ENCODE measurements at regions not wholly inside any gene's neighbourhood (a gene's known extent, or its start where the extent isn't known, plus 50 kb on each side); places are given as distances from the start of the nearest gene placed in this dataset.

DNA sequence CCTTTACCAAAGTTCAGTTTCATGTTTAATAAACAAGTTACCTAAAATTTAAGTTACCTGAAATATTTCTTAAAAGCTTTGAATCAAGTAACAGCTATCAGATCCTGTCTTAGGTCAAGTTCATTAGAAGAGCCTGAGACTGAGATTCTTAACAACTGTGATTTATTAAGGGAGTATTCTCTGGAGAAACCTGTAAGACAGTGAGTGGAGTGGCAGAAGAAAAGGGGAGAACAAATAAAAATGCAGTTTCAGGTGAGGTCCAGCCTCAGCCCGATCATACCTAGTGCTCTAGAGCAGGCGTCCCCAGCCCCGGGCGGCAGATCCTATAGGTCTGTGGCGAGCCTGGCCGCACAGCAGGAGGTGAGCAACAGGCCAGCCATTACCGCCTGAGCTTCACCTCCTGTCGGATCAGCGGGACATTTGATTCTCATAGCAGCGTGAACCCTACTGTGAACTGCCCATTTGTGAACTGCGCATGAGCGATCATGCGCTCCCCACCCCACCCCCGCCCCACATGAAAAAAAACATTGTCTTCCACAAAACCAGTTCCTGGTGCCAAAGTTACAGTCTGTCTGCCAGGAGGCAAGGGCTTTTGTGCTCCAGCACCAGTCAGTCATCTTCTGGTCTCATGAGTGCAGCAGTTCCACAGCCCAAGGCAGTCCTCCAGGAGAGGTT, 59.2 kb upstream of the ADGRB3 start:
- Histone ChIP-seq H3K9me3 (ENCODE audit: control insufficient read depth, low read length) (peaks cover 4% of the 10 kb centered on the region), H3K36me3 (ENCODE audit: control insufficient read depth, insufficient read depth, low read length) (no peaks in the 10 kb centered on the region), H3K4me1 (ENCODE audit: control insufficient read depth, insufficient read depth, low read length, poor library complexity, severe bottlenecking) (no peaks in the 10 kb centered on the region), H3K27ac (ENCODE audit: low read depth, low read length, severe bottlenecking) (no peak overlapping the region), H3K4me3 (ENCODE audit: extremely low read depth, insufficient read depth, low read length, poor library complexity, severe bottlenecking) (no peak overlapping the region)
- WGBS, 2 experiments (ENCODE audit: insufficient coverage in 2 of 2): 25 to 27% methylated on average over 13 to 14 of the region's 14 CpGs

DNA sequence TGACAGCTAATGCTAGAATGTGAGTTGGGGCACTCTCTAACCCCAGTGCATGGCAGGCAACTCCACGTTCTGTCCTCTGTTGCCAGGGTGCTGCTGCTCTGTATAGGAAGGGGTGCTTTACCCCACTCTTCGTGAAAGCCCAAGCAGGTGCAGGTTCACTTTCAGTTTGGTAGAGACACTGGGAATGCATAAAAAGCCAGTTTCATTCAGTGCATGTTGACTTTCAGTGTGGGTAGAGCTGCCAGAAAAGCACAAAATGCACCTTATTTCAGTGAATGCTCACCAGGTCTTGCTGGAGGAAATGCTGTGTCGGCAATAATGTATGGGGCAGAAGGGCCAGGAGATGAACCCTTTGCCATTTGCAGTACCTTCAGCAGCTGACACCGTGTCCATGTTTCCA, 62.1 kb upstream of the ADGRB3 start:
- Histone ChIP-seq H3K27ac (ENCODE audit: low read depth, low read length, severe bottlenecking) (no peak overlapping the region), H3K4me3 (ENCODE audit: extremely low read depth, insufficient read depth, low read length, poor library complexity, severe bottlenecking) (no peak overlapping the region), H3K9me3 (ENCODE audit: control insufficient read depth, low read length) (peaks cover 4% of the 10 kb centered on the region), H3K4me1 (ENCODE audit: control insufficient read depth, insufficient read depth, low read length, poor library complexity, severe bottlenecking) (no peaks in the 10 kb centered on the region), H3K36me3 (ENCODE audit: control insufficient read depth, insufficient read depth, low read length) (no peaks in the 10 kb centered on the region)
- 80 to 82% methylated on average over 3 to 4 of the region's 4 CpGs for WGBS, 2 experiments (ENCODE audit: insufficient coverage in 2 of 2)

DNA sequence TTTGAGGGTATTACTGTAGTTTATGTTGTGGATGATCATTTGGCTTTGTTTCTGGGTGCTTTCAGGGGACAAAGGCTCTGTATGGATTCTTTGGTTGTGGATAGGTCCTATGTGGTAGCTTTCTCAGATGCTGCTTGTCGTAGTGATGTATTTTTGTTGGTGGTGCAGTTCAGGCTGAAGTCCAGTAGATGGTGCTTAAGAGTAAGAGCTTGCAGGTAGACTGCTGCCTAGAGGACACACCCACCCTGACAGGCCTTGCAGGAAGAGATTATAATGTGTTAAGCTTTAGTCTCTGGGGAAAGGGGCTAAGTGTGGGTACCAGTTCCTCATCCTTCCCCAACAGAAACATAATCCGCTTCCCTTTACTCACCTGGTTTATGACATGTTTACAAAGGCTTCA, 62.6 kb upstream of the ADGRB3 start:
- no peaks in the 10 kb centered on the region for H3K4me1 ChIP-seq (ENCODE audit: control insufficient read depth, insufficient read depth, low read length, poor library complexity, severe bottlenecking)
- peaks cover 4% of the 10 kb centered on the region for H3K9me3 ChIP-seq (ENCODE audit: control insufficient read depth, low read length)
- WGBS, 2 experiments (ENCODE audit: insufficient coverage in 2 of 2): 56 to 60% methylated on average over 1 to 2 of the region's 2 CpGs
- no peak overlapping the region for H3K4me3 ChIP-seq (ENCODE audit: extremely low read depth, insufficient read depth, low read length, poor library complexity, severe bottlenecking)
- H3K36me3 ChIP-seq (ENCODE audit: control insufficient read depth, insufficient read depth, low read length): no peaks in the 10 kb centered on the region
- H3K27ac ChIP-seq (ENCODE audit: low read depth, low read length, severe bottlenecking): no peak overlapping the region

DNA sequence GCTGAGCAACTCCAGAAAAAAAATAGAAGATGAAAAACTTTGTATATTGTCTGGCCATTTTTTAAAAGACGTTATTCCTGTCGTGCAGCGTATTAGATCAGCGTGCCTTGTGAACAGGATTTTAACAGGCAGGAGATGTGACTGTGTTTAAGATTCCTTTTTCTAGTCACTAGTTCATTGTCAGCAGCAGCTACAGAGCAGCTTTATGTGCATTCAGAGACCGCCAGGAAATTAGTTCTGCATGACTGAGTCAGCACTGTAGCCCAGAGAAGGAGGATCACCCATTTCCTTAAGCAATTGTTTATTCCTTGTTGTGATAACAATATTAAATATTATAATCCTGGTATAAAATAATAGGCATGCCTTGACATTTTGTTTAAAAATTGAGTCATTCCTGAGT, 75.4 kb upstream of the ADGRB3 start:
- WGBS, 2 experiments (ENCODE audit: insufficient coverage in 2 of 2): 28 to 51% methylated on average over 4 to 5 of the region's 5 CpGs
- Histone ChIP-seq H3K9me3 (ENCODE audit: control insufficient read depth, low read length) (no peaks in the 10 kb centered on the region), H3K27ac (ENCODE audit: low read depth, low read length, severe bottlenecking) (peak overlapping the region; percentile 30), H3K4me1 (ENCODE audit: control insufficient read depth, insufficient read depth, low read length, poor library complexity, severe bottlenecking) (no peaks in the 10 kb centered on the region), H3K36me3 (ENCODE audit: control insufficient read depth, insufficient read depth, low read length) (no peaks in the 10 kb centered on the region), H3K4me3 (ENCODE audit: extremely low read depth, insufficient read depth, low read length, poor library complexity, severe bottlenecking) (no peak overlapping the region)

DNA sequence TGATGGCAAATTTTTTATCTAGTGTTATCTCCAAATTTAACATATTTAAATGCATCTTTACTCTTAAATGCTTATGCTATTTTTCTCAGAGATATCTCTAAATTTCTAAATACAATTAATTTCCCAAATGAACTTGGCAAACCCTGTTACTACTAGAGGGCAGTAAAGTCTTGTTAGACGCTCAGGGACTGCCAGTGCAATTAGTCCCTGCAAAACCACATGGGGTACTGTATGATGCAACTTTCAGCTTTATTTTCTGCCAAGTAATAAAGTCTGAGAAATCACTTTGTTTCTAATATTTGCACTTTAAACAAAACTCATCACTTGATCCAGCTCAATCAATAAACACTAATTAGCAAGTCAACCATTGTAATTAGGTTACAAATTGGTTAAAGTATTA, 76.0 kb upstream of the ADGRB3 start:
- Histone ChIP-seq H3K4me1 (ENCODE audit: control insufficient read depth, insufficient read depth, low read length, poor library complexity, severe bottlenecking) (no peaks in the 10 kb centered on the region), H3K27ac (ENCODE audit: low read depth, low read length, severe bottlenecking) (no peak overlapping the region), H3K9me3 (ENCODE audit: control insufficient read depth, low read length) (no peaks in the 10 kb centered on the region), H3K36me3 (ENCODE audit: control insufficient read depth, insufficient read depth, low read length) (no peaks in the 10 kb centered on the region), H3K4me3 (ENCODE audit: extremely low read depth, insufficient read depth, low read length, poor library complexity, severe bottlenecking) (no peak overlapping the region)
- 40 to 57% methylated on average over 1 of the region's 1 CpG for WGBS, 2 experiments (ENCODE audit: insufficient coverage in 2 of 2)

DNA sequence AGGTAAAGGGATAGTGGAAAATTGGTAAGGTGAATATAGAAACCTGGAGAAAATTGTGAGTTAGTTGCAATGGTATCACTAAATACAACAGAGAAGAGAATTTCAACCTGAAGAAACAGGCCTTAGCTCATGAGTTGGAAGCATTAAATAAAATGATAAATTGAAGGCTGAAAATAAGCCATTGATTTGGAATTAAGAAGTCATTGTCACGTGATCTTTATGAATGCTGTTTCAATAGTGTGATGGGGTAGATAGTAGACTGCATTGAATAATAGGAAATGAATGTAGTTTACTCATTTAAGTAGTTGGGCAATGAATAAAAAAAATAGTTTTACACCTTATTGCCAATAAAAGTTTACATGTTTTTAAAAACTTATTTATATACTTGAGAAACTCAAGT, 88.5 kb upstream of the ADGRB3 start:
- 71 to 78% methylated on average over 1 of the region's 1 CpG for WGBS, 2 experiments (ENCODE audit: insufficient coverage in 2 of 2)
- Histone ChIP-seq H3K27ac (ENCODE audit: low read depth, low read length, severe bottlenecking) (no peak overlapping the region), H3K9me3 (ENCODE audit: control insufficient read depth, low read length) (no peaks in the 10 kb centered on the region), H3K4me3 (ENCODE audit: extremely low read depth, insufficient read depth, low read length, poor library complexity, severe bottlenecking) (no peak overlapping the region), H3K4me1 (ENCODE audit: control insufficient read depth, insufficient read depth, low read length, poor library complexity, severe bottlenecking) (no peaks in the 10 kb centered on the region), H3K36me3 (ENCODE audit: control insufficient read depth, insufficient read depth, low read length) (no peaks in the 10 kb centered on the region)

DNA sequence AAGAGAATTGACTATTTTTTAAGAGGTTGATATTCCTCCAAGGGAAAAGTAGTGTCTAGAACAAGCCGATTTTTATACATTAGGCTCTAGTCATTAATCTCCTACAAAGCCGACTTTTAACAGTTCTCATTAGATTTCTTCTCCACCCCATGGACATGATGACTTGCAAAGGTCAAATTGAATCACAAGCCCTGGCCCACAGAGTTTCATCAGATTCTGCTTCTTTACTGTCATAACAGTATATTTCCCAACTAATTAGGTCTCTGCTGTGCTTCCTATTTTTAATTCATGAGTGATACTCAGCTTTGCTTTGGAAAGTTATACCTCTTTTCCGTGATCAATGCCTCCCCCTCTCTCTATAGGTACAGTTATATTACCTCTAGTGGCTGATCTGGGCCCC, 90.6 kb upstream of the ADGRB3 start:
- 64 to 70% methylated on average over 2 of the region's 3 CpGs for WGBS, 2 experiments (ENCODE audit: insufficient coverage in 2 of 2)
- no peak overlapping the region for H3K4me3 ChIP-seq (ENCODE audit: extremely low read depth, insufficient read depth, low read length, poor library complexity, severe bottlenecking)
- no peaks in the 10 kb centered on the region for H3K4me1 ChIP-seq (ENCODE audit: control insufficient read depth, insufficient read depth, low read length, poor library complexity, severe bottlenecking)
- no peak overlapping the region for H3K27ac ChIP-seq (ENCODE audit: low read depth, low read length, severe bottlenecking)
- H3K36me3 ChIP-seq (ENCODE audit: control insufficient read depth, insufficient read depth, low read length): no peaks in the 10 kb centered on the region
- H3K9me3 ChIP-seq (ENCODE audit: control insufficient read depth, low read length): no peaks in the 10 kb centered on the region

DNA sequence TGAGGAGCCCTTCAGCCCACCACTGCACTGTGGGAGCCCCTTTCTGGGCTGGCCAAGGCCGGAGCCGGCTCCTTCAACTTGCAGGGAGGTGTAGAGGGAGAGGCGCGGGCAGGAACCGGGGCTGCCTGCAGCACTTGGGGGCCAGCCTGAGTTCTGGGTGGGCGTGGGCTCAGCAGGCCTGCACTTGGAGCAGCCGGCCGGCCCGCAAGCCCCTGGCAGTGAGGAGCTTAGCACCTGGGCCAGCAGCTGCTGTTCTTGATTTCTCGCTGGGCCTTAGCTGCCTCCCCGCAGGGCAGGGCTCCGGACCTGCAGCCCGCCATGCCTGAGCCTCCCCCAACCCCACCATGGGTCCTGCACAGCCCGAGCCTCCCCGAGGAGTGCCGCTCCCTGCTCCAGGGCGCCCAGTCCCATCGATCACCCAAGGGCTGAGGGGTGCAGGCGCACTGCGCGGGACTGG, 101.7 kb upstream of the ADGRB3 start:
- H3K9me3 ChIP-seq (ENCODE audit: control insufficient read depth, low read length): no peaks in the 10 kb centered on the region
- 90 to 96% methylated on average over 8 to 13 of the region's 21 CpGs for WGBS, 2 experiments (ENCODE audit: insufficient coverage in 2 of 2)
- H3K4me3 ChIP-seq (ENCODE audit: extremely low read depth, insufficient read depth, low read length, poor library complexity, severe bottlenecking): no peak overlapping the region
- no peak overlapping the region for H3K27ac ChIP-seq (ENCODE audit: low read depth, low read length, severe bottlenecking)
- H3K36me3 ChIP-seq (ENCODE audit: control insufficient read depth, insufficient read depth, low read length): no peaks in the 10 kb centered on the region
- H3K4me1 ChIP-seq (ENCODE audit: control insufficient read depth, insufficient read depth, low read length, poor library complexity, severe bottlenecking): no peaks in the 10 kb centered on the region

DNA sequence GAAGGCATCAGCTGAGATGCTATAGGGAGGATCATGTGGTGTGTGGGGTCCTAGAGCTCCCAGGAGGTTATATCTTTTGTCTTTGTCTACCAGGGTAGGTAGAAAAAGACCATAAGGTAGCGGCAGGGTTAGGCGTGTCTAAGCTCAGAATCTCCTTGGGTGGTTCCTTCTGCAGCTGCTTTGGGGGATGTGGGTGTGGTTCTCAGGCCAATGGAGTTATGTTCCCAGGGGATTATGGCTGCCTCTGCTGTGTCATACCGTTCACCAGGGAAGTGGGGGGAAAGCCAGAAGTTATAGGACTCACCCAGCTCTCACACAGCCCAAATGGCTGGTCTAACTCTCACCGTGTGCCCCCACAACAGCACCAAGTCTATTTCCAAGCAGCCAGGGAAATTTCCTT, 107.4 kb upstream of the ADGRB3 start:
- no peak overlapping the region for H3K4me3 ChIP-seq (ENCODE audit: extremely low read depth, insufficient read depth, low read length, poor library complexity, severe bottlenecking)
- H3K9me3 ChIP-seq (ENCODE audit: control insufficient read depth, low read length): no peaks in the 10 kb centered on the region
- WGBS, 2 experiments (ENCODE audit: insufficient coverage in 2 of 2): 92 to 100% methylated on average over 2 to 4 of the region's 4 CpGs
- H3K27ac ChIP-seq (ENCODE audit: low read depth, low read length, severe bottlenecking): no peak overlapping the region
- no peaks in the 10 kb centered on the region for H3K36me3 ChIP-seq (ENCODE audit: control insufficient read depth, insufficient read depth, low read length)
- H3K4me1 ChIP-seq (ENCODE audit: control insufficient read depth, insufficient read depth, low read length, poor library complexity, severe bottlenecking): no peaks in the 10 kb centered on the region

DNA sequence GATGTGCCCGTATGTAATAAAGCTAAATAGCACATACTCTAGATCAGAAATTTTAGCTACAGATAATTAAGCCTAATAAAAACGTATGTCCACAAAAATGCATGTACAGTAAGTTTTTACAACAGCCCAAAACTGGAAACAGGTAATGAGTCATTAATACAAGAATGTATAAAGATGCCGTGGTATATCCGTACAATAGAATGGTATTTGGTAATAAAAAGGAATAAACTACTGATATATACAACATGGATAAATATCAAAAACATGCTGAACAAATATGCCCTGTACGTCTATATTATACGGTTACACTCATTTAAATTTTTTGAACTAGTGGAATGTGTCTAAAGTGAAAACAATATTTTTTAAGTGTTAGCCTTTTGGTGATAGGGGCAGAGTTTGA, 128.2 kb upstream of the ADGRB3 start:
- Histone ChIP-seq H3K4me3 (ENCODE audit: extremely low read depth, insufficient read depth, low read length, poor library complexity, severe bottlenecking) (no peak overlapping the region), H3K27ac (ENCODE audit: low read depth, low read length, severe bottlenecking) (no peak overlapping the region), H3K36me3 (ENCODE audit: control insufficient read depth, insufficient read depth, low read length) (no peaks in the 10 kb centered on the region), H3K4me1 (ENCODE audit: control insufficient read depth, insufficient read depth, low read length, poor library complexity, severe bottlenecking) (no peaks in the 10 kb centered on the region), H3K9me3 (ENCODE audit: control insufficient read depth, low read length) (no peaks in the 10 kb centered on the region)
- no CpG with 5 or more reads among the region's 6 CpGs for WGBS, 2 experiments (ENCODE audit: insufficient coverage in 2 of 2)

DNA sequence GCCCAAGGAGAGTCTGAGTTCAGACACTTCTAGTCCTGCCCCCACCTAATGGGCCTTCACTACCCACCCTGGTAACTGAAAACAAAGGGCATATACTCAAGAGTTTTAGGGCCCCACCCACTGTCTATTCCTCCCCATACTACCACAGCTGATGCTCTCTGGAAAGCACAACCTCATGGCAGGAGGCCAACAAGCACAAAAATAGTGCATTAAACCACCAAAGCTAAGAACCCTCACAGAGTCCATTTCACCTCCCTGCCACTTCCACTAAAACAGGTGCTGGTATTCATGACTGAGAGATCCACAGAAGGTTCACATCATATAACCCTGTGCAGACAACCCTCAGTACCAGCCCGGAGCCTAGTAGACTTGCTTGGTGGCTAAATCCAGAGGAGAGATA, 132.1 kb upstream of the ADGRB3 start:
- H3K4me3 ChIP-seq (ENCODE audit: extremely low read depth, insufficient read depth, low read length, poor library complexity, severe bottlenecking): no peak overlapping the region
- no peaks in the 10 kb centered on the region for H3K4me1 ChIP-seq (ENCODE audit: control insufficient read depth, insufficient read depth, low read length, poor library complexity, severe bottlenecking)
- no peak overlapping the region for H3K27ac ChIP-seq (ENCODE audit: low read depth, low read length, severe bottlenecking)
- H3K9me3 ChIP-seq (ENCODE audit: control insufficient read depth, low read length): no peaks in the 10 kb centered on the region
- no CpG with 5 or more reads among the region's 1 CpG for WGBS, 2 experiments (ENCODE audit: insufficient coverage in 2 of 2)
- no peaks in the 10 kb centered on the region for H3K36me3 ChIP-seq (ENCODE audit: control insufficient read depth, insufficient read depth, low read length)
